ENCODE measurements at regions not wholly inside any gene's neighbourhood (a gene's known extent, or its start where the extent isn't known, plus 50 kb on each side); places are given as distances from the start of the nearest gene placed in this dataset.

DNA sequence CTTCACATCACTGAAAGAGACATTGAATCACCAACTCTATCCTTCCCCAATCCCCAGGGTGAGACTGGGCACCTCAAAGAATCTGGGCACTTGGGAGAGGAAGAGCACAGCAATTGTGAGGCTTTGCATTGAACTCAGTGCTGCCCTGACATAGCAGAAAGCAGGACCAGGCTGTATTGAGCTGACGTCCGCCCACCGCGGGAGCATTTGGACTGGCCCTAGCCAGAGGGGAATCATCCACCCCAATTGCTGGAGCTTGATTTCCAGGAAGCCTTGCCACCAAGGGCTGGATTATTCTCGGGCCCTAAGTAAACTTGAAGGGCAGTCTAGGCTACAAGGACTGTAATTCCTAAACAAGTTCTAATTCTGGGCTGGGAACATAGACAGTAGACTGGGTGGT, 416.3 kb upstream of the PHF14 start:
- no peaks in the 10 kb centered on the region for H3K36me3 ChIP-seq (ENCODE audit: control insufficient read depth in 2 of 2, extremely low read depth in 1 of 2, insufficient read depth in 2 of 2, low read length in 2 of 2)
- H3K79me2 ChIP-seq (ENCODE audit: control insufficient read depth, insufficient read depth, low read length): no peaks in the 10 kb centered on the region
- H3K4me3 ChIP-seq (ENCODE audit: control insufficient read depth in 2 of 3, extremely low read depth in 1 of 3, insufficient read depth in 2 of 3, low read depth in 1 of 3, low read length in 3 of 3): no peak overlapping the region
- no peaks in the 10 kb centered on the region for H4K20me1 ChIP-seq (ENCODE audit: control insufficient read depth, extremely low read depth, insufficient read depth, low read length)
- no peaks in the 10 kb centered on the region for H3K27me3 ChIP-seq (ENCODE audit: control insufficient read depth, extremely low read depth, insufficient read depth, low read length)
- H3K9me3 ChIP-seq (ENCODE audit: control insufficient read depth, low read depth, low read length): no peaks in the 10 kb centered on the region
- no peak overlapping the region for H3K9ac ChIP-seq (ENCODE audit: control insufficient read depth, extremely low read depth, insufficient read depth, low read length)
- H3K4me1 ChIP-seq (ENCODE audit: control insufficient read depth, extremely low read depth, insufficient read depth, low read length): no peaks in the 10 kb centered on the region
- no peaks in the 10 kb centered on the region for H3K9me1 ChIP-seq (ENCODE audit: control insufficient read depth, extremely low read depth, insufficient read depth, low read length)
- H3K27ac ChIP-seq (ENCODE audit: control insufficient read depth, insufficient read depth, low read length): no peak overlapping the region
- TF ChIP-seq, protein P1, sequence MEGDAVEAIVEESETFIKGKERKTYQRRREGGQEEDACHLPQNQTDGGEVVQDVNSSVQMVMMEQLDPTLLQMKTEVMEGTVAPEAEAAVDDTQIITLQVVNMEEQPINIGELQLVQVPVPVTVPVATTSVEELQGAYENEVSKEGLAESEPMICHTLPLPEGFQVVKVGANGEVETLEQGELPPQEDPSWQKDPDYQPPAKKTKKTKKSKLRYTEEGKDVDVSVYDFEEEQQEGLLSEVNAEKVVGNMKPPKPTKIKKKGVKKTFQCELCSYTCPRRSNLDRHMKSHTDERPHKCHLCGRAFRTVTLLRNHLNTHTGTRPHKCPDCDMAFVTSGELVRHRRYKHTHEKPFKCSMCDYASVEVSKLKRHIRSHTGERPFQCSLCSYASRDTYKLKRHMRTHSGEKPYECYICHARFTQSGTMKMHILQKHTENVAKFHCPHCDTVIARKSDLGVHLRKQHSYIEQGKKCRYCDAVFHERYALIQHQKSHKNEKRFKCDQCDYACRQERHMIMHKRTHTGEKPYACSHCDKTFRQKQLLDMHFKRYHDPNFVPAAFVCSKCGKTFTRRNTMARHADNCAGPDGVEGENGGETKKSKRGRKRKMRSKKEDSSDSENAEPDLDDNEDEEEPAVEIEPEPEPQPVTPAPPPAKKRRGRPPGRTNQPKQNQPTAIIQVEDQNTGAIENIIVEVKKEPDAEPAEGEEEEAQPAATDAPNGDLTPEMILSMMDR (optimal IDR thresholded peaks at IDR 0.05 in 1 of 3, IDR thresholded peaks at IDR 0.05 in 1 of 3, conservative IDR thresholded peaks at IDR 0.05 in 1 of 3; ENCODE audit: extremely low read depth in 1 of 3, insufficient read depth in 2 of 3, low read length in 3 of 3): no peak
- TF ChIP-seq EZH2 (IDR thresholded peaks at IDR 0.05; ENCODE audit: low read length): no peak
- no peak overlapping the region for H2AFZ ChIP-seq (ENCODE audit: control insufficient read depth, low read length)
- no peak overlapping the region for H3K4me2 ChIP-seq (ENCODE audit: control insufficient read depth, extremely low read depth, insufficient read depth, low read depth, low read length)
- DNase-seq (ENCODE audit: low read depth, low spot score) (no peak), FAIRE-seq (no peak)
- dilution Hi-C loops (cut with MboI; ENCODE audit: extremely low pct_ligation_motif_present, low sequenced_read_pairs): no loop called here

DNA sequence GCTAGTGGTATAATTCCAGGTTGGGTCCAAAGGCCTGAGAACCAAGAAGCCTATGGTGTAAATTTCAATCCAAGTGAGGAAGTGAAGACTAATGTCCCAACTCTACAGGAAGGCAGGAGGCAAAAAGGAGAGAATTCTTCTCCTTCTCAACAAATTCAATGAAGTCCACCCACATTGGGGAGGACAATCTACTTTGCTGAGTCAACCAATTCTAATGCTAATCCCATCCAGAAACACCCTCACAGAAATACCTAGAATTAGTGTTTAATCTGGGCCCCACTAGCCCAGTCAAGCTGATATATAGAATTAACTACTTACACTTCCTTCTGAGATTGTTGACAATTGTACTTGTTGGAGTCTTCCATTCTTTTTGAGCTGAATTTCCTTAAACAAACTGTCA, 413.2 kb upstream of the PHF14 start:
- no peak for TF ChIP-seq EZH2 (IDR thresholded peaks at IDR 0.05; ENCODE audit: low read length)

DNA sequence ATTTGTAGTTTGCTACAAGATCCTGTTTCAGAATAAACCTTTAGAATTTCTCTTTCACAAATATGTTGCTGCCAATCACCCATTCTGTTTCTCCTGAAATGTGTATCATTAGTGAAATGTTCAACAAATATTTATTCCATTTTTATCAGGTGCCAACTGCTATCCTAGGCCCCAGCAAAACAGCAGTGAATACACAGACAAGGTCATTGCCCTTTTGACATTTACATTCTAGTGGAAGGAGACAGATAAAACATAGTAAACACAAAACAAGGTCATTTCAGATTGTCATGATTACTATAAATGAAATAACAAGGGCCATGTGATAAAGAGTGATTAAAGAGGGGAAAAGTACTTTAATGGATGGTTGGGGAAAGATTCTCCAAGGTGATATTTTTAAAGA, 404.8 kb upstream of the PHF14 start:
- Histone ChIP-seq H3K9me1 (ENCODE audit: control insufficient read depth, extremely low read depth, insufficient read depth, low read length) (no peaks in the 10 kb centered on the region), H3K36me3 (ENCODE audit: control insufficient read depth in 2 of 2, extremely low read depth in 1 of 2, insufficient read depth in 2 of 2, low read length in 2 of 2) (no peaks in the 10 kb centered on the region), H3K9me3 (ENCODE audit: control insufficient read depth, low read depth, low read length) (no peaks in the 10 kb centered on the region), H2AFZ (ENCODE audit: control insufficient read depth, low read length) (no peak overlapping the region), H4K20me1 (ENCODE audit: control insufficient read depth, extremely low read depth, insufficient read depth, low read length) (no peaks in the 10 kb centered on the region), H3K79me2 (ENCODE audit: control insufficient read depth, insufficient read depth, low read length) (no peaks in the 10 kb centered on the region), H3K27ac (ENCODE audit: control insufficient read depth, insufficient read depth, low read length) (no peak overlapping the region), H3K4me2 (ENCODE audit: control insufficient read depth, extremely low read depth, insufficient read depth, low read depth, low read length) (no peak overlapping the region), H3K4me3 (ENCODE audit: control insufficient read depth in 2 of 3, extremely low read depth in 1 of 3, insufficient read depth in 2 of 3, low read depth in 1 of 3, low read length in 3 of 3) (no peak overlapping the region), H3K4me1 (ENCODE audit: control insufficient read depth, extremely low read depth, insufficient read depth, low read length) (no peaks in the 10 kb centered on the region), H3K9ac (ENCODE audit: control insufficient read depth, extremely low read depth, insufficient read depth, low read length) (no peak overlapping the region), H3K27me3 (ENCODE audit: control insufficient read depth, extremely low read depth, insufficient read depth, low read length) (no peaks in the 10 kb centered on the region)
- no peak for DNase-seq (ENCODE audit: low read depth, low spot score)
- TF ChIP-seq, protein P1 (optimal IDR thresholded peaks at IDR 0.05 in 1 of 3, IDR thresholded peaks at IDR 0.05 in 1 of 3, conservative IDR thresholded peaks at IDR 0.05 in 1 of 3; ENCODE audit: extremely low read depth in 1 of 3, insufficient read depth in 2 of 3, low read length in 3 of 3): no peak
- TF ChIP-seq EZH2 (IDR thresholded peaks at IDR 0.05; ENCODE audit: low read length): no peak
- dilution Hi-C loops (cut with MboI; ENCODE audit: extremely low pct_ligation_motif_present, low sequenced_read_pairs): no loop called here
- FAIRE-seq: no peak

More for the DNA sequence above, 413.2 kb upstream of the PHF14 start:
- Histone ChIP-seq H3K79me2 (ENCODE audit: control insufficient read depth, insufficient read depth, low read length) (no peaks in the 10 kb centered on the region), H3K9ac (ENCODE audit: control insufficient read depth, extremely low read depth, insufficient read depth, low read length) (no peak overlapping the region), H2AFZ (ENCODE audit: control insufficient read depth, low read length) (no peak overlapping the region), H3K27ac (ENCODE audit: control insufficient read depth, insufficient read depth, low read length) (no peak overlapping the region), H3K27me3 (ENCODE audit: control insufficient read depth, extremely low read depth, insufficient read depth, low read length) (no peaks in the 10 kb centered on the region), H4K20me1 (ENCODE audit: control insufficient read depth, extremely low read depth, insufficient read depth, low read length) (no peaks in the 10 kb centered on the region), H3K4me3 (ENCODE audit: control insufficient read depth in 2 of 3, extremely low read depth in 1 of 3, insufficient read depth in 2 of 3, low read depth in 1 of 3, low read length in 3 of 3) (no peak overlapping the region), H3K9me3 (ENCODE audit: control insufficient read depth, low read depth, low read length) (no peaks in the 10 kb centered on the region), H3K9me1 (ENCODE audit: control insufficient read depth, extremely low read depth, insufficient read depth, low read length) (no peaks in the 10 kb centered on the region), H3K4me2 (ENCODE audit: control insufficient read depth, extremely low read depth, insufficient read depth, low read depth, low read length) (no peak overlapping the region), H3K36me3 (ENCODE audit: control insufficient read depth in 2 of 2, extremely low read depth in 1 of 2, insufficient read depth in 2 of 2, low read length in 2 of 2) (no peaks in the 10 kb centered on the region), H3K4me1 (ENCODE audit: control insufficient read depth, extremely low read depth, insufficient read depth, low read length) (no peaks in the 10 kb centered on the region)
- dilution Hi-C loops (cut with MboI; ENCODE audit: extremely low pct_ligation_motif_present, low sequenced_read_pairs): no loop called here
- FAIRE-seq (no peak), DNase-seq (ENCODE audit: low read depth, low spot score) (no peak)

All from keratinocyte (primary cell).